ENCODE measurements at regions not wholly inside any gene's neighbourhood (a gene's known extent, or its start where the extent isn't known, plus 50 kb on each side); places are given as distances from the start of the nearest gene placed in this dataset.

DNA sequence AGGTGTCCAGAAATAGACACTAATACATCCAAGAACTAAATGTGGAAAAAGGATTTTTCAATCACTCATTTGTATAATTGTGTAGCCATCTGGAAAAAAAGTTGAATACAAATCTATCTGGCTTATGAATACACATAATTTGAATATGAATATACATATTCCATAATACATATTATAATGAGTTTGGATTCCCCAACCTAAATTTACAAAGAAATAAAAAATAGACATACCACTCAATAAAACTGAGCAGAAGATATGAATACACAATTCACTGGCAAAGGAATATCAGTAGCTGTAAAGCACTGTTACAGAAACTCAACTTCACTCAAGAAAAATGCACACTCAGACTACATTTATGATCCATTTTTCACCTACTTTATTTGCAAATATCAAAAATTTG is 121.9 kb upstream of the EDIL3 start:
- DNase-seq (ENCODE audit: extremely low spot score in 2 of 2), result no peak
- no peaks in the 10 kb centered on the region for H3K27me3 ChIP-seq
- TF ChIP-seq POLR2A (IDR thresholded peaks at IDR 0.05), result no peak
- TF ChIP-seq POLR2AphosphoS5 (IDR thresholded peaks at IDR 0.05; ENCODE audit: insufficient read depth in 1 of 2, low read depth in 1 of 2), result no peak
- TF ChIP-seq, protein P1, sequence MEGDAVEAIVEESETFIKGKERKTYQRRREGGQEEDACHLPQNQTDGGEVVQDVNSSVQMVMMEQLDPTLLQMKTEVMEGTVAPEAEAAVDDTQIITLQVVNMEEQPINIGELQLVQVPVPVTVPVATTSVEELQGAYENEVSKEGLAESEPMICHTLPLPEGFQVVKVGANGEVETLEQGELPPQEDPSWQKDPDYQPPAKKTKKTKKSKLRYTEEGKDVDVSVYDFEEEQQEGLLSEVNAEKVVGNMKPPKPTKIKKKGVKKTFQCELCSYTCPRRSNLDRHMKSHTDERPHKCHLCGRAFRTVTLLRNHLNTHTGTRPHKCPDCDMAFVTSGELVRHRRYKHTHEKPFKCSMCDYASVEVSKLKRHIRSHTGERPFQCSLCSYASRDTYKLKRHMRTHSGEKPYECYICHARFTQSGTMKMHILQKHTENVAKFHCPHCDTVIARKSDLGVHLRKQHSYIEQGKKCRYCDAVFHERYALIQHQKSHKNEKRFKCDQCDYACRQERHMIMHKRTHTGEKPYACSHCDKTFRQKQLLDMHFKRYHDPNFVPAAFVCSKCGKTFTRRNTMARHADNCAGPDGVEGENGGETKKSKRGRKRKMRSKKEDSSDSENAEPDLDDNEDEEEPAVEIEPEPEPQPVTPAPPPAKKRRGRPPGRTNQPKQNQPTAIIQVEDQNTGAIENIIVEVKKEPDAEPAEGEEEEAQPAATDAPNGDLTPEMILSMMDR (IDR thresholded peaks at IDR 0.05), result no peak
- no peaks in the 10 kb centered on the region for H3K4me1 ChIP-seq
- H3K36me3 ChIP-seq, result no peaks in the 10 kb centered on the region
- H3K4me3 ChIP-seq, result no peak overlapping the region
- H3K27ac ChIP-seq, result no peak overlapping the region
- intact Hi-C loops (cut with DNase I), result no loop called here
- H3K9me3 ChIP-seq, result no peaks in the 10 kb centered on the region

DNA sequence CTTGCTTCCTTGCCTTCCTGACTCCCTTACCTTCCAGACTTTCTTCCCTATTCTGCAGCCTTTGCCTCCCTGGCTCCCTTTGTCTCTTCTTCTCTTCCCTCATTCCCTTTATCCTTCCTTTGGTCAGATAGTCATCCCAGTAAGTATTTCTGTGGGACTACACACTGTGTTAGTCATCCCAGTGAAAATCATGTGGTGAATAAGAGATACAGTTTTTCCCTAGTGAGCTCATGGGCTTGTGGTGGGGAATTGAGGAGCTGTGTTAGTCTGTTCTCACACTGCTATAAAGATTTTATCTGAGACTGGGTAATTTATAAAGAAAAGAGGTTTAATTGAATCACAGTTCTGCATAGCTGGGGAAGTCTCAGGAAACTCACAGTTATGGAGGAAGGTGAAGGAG is 109.8 kb upstream of the EDIL3 start:
- intact Hi-C loops (cut with DNase I), result loop anchor here (5.0 kb wide), 1 partner anchor 1767 kb away; no protein-coding TSS in a partner anchor
- no peaks in the 10 kb centered on the region for H3K4me1 ChIP-seq
- no peak for DNase-seq (ENCODE audit: extremely low spot score in 2 of 2)

DNA sequence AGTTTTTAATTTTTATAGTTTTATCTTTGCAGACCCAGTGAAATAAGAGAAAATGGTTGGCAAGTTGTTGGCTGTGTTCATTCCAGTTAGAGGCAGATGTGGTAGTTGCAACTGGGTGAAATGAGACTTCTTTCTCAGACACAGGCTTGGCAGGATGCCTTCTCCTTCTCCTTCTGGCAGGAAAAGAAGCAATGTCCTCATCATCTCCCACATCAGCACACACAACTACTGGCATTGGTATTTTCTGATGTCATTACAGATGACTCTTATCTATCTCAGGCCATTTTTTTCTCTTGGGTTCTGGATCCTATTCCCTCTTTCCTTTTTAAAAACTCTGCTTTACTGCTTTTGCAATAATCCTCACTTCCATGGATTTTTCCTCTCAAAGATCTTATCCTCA is 103.3 kb upstream of the EDIL3 start:
- intact Hi-C loops (cut with DNase I), result no loop called here
- Histone ChIP-seq H3K27me3 (no peaks in the 10 kb centered on the region), H3K27ac (no peak overlapping the region), H3K9me3 (no peaks in the 10 kb centered on the region), H3K4me3 (no peak overlapping the region), H3K36me3 (no peaks in the 10 kb centered on the region), H3K4me1 (no peaks in the 10 kb centered on the region)
- no peak for DNase-seq (ENCODE audit: extremely low spot score in 2 of 2)
- TF ChIP-seq, protein P1 (IDR thresholded peaks at IDR 0.05), result no peak
- no peak for TF ChIP-seq POLR2A (IDR thresholded peaks at IDR 0.05)
- no peak for TF ChIP-seq POLR2AphosphoS5 (IDR thresholded peaks at IDR 0.05; ENCODE audit: insufficient read depth in 1 of 2, low read depth in 1 of 2)

More for the DNA sequence above, 109.8 kb upstream of the EDIL3 start:
- Histone ChIP-seq H3K27me3 (no peaks in the 10 kb centered on the region), H3K36me3 (no peaks in the 10 kb centered on the region), H3K27ac (no peak overlapping the region), H3K4me3 (no peak overlapping the region), H3K9me3 (no peaks in the 10 kb centered on the region)
- TF ChIP-seq, protein P1 (IDR thresholded peaks at IDR 0.05), result no peak
- no peak for TF ChIP-seq POLR2A (IDR thresholded peaks at IDR 0.05)
- no peak for TF ChIP-seq POLR2AphosphoS5 (IDR thresholded peaks at IDR 0.05; ENCODE audit: insufficient read depth in 1 of 2, low read depth in 1 of 2)

DNA sequence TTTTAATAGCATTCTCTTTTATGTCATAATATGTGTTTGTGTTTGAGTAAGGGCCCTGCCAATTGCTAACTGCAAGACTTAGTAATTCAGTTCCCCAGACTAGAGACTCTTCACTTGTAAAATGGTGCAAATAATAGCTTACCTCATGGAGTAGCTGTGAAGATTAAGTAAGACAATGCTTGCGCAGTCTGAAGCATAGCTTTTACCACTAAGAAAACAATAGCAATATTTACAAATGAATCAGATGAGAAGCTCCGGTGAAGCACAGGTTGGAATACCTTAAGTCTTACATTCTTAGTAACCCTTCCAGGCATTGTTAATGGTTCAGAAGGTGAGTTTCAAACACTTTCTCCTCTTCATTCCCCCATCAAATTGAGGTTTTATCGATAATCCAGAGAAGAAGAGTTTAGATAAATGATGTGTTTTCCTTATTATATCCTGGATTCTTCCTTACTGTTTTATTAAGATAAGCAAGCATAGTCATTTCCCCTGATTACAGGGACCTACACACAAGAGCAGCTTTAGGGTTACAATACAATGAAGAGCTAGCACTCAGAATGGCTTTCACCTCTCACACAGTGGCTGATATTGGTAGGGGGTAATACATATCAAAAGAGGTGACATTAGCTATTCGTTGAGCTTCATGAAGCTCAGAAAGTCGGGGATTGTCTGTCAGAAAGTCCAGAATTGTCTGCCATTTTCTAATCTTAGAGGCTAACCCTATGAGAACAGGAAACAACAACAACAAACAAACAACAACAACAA is 96.4 kb upstream of the EDIL3 start:
- intact Hi-C loops (cut with DNase I), result no loop called here
- Histone ChIP-seq H3K36me3 (no peaks in the 10 kb centered on the region), H3K9me3 (no peaks in the 10 kb centered on the region), H3K27ac (no peak overlapping the region), H3K4me3 (no peak overlapping the region), H3K4me1 (no peaks in the 10 kb centered on the region), H3K27me3 (no peaks in the 10 kb centered on the region)
- DNase-seq (ENCODE audit: extremely low spot score in 2 of 2), result no peak
- TF ChIP-seq, protein P1 (IDR thresholded peaks at IDR 0.05), result no peak
- TF ChIP-seq POLR2A (IDR thresholded peaks at IDR 0.05) (no peak), POLR2AphosphoS5 (IDR thresholded peaks at IDR 0.05; ENCODE audit: insufficient read depth in 1 of 2, low read depth in 1 of 2) (no peak)

DNA sequence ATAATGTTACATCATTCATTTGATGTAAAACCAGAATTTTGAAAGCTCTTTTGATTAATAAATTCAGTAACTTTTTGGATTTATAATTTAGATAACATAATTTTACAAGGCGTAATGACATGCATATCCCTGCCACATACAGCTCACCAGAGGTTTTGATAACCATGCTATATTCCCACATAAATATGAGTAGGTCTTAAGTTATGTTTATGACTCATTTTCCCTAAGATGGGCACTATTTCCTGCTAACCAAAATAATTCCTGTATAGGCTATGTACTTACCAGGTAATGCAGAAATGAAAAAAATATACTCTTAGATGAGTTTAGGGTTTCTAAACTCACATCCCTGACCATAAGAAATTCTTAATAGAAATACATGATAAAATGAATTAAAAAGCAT is 93.9 kb upstream of the EDIL3 start:
- Histone ChIP-seq H3K36me3 (no peaks in the 10 kb centered on the region), H3K9me3 (no peaks in the 10 kb centered on the region), H3K4me1 (no peaks in the 10 kb centered on the region), H3K27me3 (no peaks in the 10 kb centered on the region), H3K4me3 (no peak overlapping the region), H3K27ac (no peak overlapping the region)
- TF ChIP-seq POLR2A (IDR thresholded peaks at IDR 0.05), result no peak
- TF ChIP-seq, protein P1 (IDR thresholded peaks at IDR 0.05), result no peak
- TF ChIP-seq POLR2AphosphoS5 (IDR thresholded peaks at IDR 0.05; ENCODE audit: insufficient read depth in 1 of 2, low read depth in 1 of 2), result no peak
- no peak for DNase-seq (ENCODE audit: extremely low spot score in 2 of 2)
- intact Hi-C loops (cut with DNase I), result no loop called here
